KOPT-K1 (cell line): ENCODE measurements at regions not wholly inside any gene's neighbourhood (a gene's known extent, or its start where the extent isn't known, plus 50 kb on each side); places are given as distances from the start of the nearest gene placed in this dataset.
"Not testable (repeated sequence)": the region's sequence is repeated elsewhere in the genome, so short reads cannot be mapped to it uniquely, and the experiment has no call there.

Source experiments
- H3K27ac ChIP-seq: fragments of 200-600 bp; sonication (generic); 2 replicates; pipeline ENCODE4 v1.5.1; 2016; ENCODE audit warnings: antibody characterized with exemption, mild to moderate bottlenecking, low read depth, low read length; ENCODE audit not compliant: poor library complexity, severe bottlenecking
- H3K36me3 ChIP-seq: fragments of 200-600 bp; sonication (generic); 2 replicates; pipeline ENCODE4 v1.5.1; 2017; ENCODE audit warnings: antibody characterized with exemption, mild to moderate bottlenecking, low read length, moderate library complexity; ENCODE audit not compliant: insufficient read depth
- H3K9me3 ChIP-seq: fragments of 200-600 bp; sonication (generic); 2 replicates; pipeline ENCODE4 v1.5.1; 2017; ENCODE audit warnings: antibody characterized with exemption, low read length, mild to moderate bottlenecking; ENCODE audit not compliant: insufficient read depth, poor library complexity, severe bottlenecking

- H3K9me3 ChIP-seq = no peaks in the 10 kb centered on the region
These were observed 1260.8 kb downstream of the BRINP3 start for GRCh38 chr1:189216886-189217285.

DNA sequence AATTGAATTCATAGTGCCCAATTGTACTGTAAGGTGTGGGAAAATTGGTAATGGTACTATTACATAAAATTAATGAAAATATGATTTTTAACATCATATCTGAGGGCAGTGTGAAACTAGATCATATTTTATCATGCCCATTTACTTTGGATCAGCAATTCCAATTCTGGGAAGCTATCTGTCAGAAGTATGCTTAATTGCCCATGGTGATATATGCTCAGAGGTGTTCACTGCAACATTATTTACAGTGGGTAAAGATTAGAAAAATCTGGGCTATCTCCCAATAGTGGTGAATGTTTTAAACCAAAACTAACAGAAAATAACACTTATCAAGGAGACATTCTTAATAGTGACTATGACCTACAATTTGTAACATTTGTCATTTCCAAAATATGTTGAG lies 1260.0 kb downstream of the BRINP3 start:
- Histone ChIP-seq H3K9me3 (no peaks in the 10 kb centered on the region), H3K36me3 (no peaks in the 10 kb centered on the region), H3K27ac (no peak overlapping the region)

More at GRCh38 chr1:189216886-189217285, 1260.8 kb downstream of the BRINP3 start:
- Histone ChIP-seq H3K27ac (no peak overlapping the region), H3K36me3 (no peaks in the 10 kb centered on the region)

DNA sequence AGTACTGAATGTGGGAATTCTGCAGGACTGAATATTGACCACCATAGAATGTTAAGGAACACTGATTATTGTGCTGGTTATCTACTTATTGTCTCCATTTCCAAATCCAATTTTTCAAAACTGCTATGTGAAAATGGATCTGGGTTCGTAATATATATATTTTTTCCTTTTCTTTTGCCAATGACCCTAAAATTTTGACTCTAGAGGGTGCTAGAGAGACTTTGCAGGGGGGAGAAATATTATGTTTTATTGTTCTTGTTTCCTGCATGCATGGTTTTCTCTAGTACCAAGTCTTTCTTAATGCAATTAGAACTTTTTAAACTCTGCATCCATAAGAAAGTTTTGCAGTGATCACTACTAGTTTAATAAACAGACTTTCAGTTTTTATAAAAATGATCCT lies 1256.9 kb downstream of the BRINP3 start:
- Histone ChIP-seq H3K9me3 (no peaks in the 10 kb centered on the region), H3K36me3 (no peaks in the 10 kb centered on the region), H3K27ac (no peak overlapping the region)

- not testable (repeated sequence) for H3K9me3 ChIP-seq, H3K36me3 ChIP-seq, H3K27ac ChIP-seq
These were observed 1251.9 kb downstream of the BRINP3 start for GRCh38 chr1:189225794-189226145.

GRCh38 chr1:189226779-189227178 lies 1250.9 kb downstream of the BRINP3 start:
- no peak overlapping the region for H3K27ac ChIP-seq
- no peaks in the 10 kb centered on the region for H3K36me3 ChIP-seq
- H3K9me3 ChIP-seq = no peaks in the 10 kb centered on the region

GRCh38 chr1:189237008-189237407 lies 1240.7 kb downstream of the BRINP3 start:
- Histone ChIP-seq H3K9me3 (no peaks in the 10 kb centered on the region), H3K36me3 (no peaks in the 10 kb centered on the region), H3K27ac (no peak overlapping the region)

- Histone ChIP-seq H3K27ac (no peak overlapping the region), H3K9me3 (peaks cover 4% of the 10 kb centered on the region), H3K36me3 (no peaks in the 10 kb centered on the region)
These were observed 1223.9 kb downstream of the BRINP3 start for GRCh38 chr1:189253601-189254350.

- not testable (repeated sequence) for H3K36me3 ChIP-seq, H3K27ac ChIP-seq, H3K9me3 ChIP-seq
These were observed 1216.5 kb downstream of the BRINP3 start for GRCh38 chr1:189261128-189261527.

DNA sequence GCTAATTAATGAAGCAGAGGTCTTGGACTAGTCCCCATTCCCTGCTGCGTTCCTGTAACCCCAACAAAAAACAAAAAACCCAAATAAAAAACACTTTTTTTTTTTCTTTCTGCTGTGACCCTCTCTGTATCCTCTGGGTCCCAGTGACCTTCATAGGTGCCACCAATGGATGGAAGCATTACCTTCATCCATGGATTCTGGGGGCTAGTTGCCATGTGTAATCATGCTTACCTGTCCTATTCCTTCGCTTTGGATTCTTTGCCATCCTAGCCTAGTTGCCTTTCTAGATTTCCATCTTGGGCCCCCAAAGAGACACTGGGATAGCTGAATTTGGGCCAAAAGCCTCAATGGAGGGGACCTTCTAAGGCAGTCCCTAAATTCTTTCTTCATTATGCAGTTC lies 1208.7 kb downstream of the BRINP3 start:
- no peaks in the 10 kb centered on the region for H3K36me3 ChIP-seq
- peaks cover 22% of the 10 kb centered on the region for H3K9me3 ChIP-seq
- H3K27ac ChIP-seq = no peak overlapping the region

DNA sequence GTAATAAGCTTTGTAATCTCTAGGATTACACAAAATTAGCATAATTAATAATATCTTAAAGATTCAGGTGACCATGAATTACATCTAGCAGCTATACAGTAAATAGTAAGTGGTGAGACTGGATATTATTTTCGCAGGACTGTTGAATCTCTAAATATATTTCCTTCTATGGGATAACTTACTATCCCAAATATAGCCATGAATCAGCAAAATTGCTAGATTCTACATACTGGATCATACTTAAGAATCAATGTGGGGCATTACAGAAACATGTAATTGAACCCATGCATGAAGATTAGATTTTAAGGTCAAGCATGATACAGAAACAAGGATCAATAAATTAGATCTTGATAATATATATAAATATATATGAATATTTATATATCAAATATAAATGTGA lies 1203.4 kb downstream of the BRINP3 start:
- Histone ChIP-seq H3K27ac (no peak overlapping the region), H3K9me3 (peaks cover 4% of the 10 kb centered on the region), H3K36me3 (no peaks in the 10 kb centered on the region)

DNA sequence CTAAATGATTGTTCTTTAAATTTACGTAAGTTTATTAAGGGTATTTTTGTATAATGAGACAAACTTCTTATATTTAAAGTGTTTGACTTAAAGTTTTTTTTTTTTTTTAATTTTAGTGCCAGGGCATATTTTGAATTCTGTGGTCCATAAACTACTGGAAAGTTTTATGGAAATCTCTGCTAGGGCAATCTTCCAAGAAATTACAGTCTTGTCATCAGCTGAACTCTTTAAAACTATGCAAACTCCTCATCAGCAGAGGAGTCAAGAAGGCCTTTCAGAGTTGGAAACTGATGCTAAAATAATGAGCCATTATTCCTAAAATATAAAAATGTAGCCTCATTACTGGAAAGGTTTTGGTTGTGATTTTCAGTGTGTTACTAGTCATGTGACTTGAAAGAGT lies 1201.9 kb downstream of the BRINP3 start:
- no peaks in the 10 kb centered on the region for H3K36me3 ChIP-seq
- H3K9me3 ChIP-seq = no peaks in the 10 kb centered on the region
- H3K27ac ChIP-seq = no peak overlapping the region

DNA sequence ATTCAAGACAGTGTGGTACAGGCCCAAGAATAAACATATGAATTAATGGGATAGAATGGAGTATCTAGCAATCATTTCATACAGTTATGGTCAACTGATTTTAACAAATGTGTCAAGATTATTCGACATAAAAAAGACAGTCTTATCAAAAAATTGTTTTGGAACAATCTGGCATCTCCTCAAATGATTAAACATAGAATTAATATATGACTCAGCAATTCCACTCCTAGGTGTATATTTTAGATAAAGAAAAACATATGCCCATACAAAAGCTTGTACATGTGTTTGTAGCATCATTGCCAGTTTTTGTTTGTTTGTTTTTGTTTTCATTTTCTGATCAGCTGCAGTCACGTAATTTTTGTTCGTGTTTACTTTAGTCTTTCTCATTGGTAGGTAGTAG lies 1188.3 kb downstream of the BRINP3 start:
- no peaks in the 10 kb centered on the region for H3K36me3 ChIP-seq
- H3K27ac ChIP-seq = no peak overlapping the region
- no peaks in the 10 kb centered on the region for H3K9me3 ChIP-seq

GRCh38 chr1:189301235-189301634 lies 1176.4 kb downstream of the BRINP3 start:
- H3K9me3 ChIP-seq = no peaks in the 10 kb centered on the region
- H3K27ac ChIP-seq = no peak overlapping the region

DNA sequence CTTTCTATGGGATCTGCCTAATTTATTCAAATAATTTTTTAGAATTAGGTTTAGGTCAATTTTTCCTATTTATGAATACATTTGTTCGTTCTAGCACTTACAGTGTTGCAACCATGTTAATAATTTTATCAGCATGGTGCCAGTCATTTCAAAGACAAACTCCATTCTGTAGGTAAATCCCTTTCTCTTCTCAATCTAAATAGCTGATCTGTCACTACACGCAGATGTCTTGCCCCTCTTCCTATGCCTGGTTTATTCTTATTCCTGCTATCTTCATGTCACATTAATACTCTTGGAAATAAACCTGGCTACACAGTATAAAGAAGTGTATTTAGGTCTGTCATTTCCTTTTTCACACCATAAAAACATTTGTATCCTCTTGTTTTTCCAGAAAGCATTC lies 1172.4 kb downstream of the BRINP3 start:
- Histone ChIP-seq H3K9me3 (no peaks in the 10 kb centered on the region), H3K36me3 (no peaks in the 10 kb centered on the region), H3K27ac (no peak overlapping the region)

More at GRCh38 chr1:189301235-189301634, 1176.4 kb downstream of the BRINP3 start:
- no peaks in the 10 kb centered on the region for H3K36me3 ChIP-seq

GRCh38 chr1:189311915-189312314 lies 1165.7 kb downstream of the BRINP3 start:
- H3K9me3 ChIP-seq = no peaks in the 10 kb centered on the region
- no peaks in the 10 kb centered on the region for H3K36me3 ChIP-seq
- H3K27ac ChIP-seq = no peak overlapping the region

- H3K9me3 ChIP-seq = no peaks in the 10 kb centered on the region
- H3K36me3 ChIP-seq = no peaks in the 10 kb centered on the region
- no peak overlapping the region for H3K27ac ChIP-seq
These were observed 1165.2 kb downstream of the BRINP3 start for GRCh38 chr1:189312499-189312898.
